GM19099 (cell line): ENCODE measurements at regions not wholly inside any gene's neighbourhood (a gene's known extent, or its start where the extent isn't known, plus 50 kb on each side); places are given as distances from the start of the nearest gene placed in this dataset.

Experiments
- POLR2A ChIP-seq: IDR thresholded peaks from 3 replicates; pipeline ENCODE4 v1.6.1; 2011; ENCODE audit warnings: low read depth; ENCODE audit not compliant: insufficient read length; ENCODE audit errors: extremely low read depth

GRCh38 chr2:128405467-128405900 is 86.8 kb upstream of the HS6ST1 start:
- TF ChIP-seq POLR2A = no peak

- TF ChIP-seq POLR2A = no peak
Observed at GRCh38 chr2:128405981-128406613, 87.4 kb upstream of the HS6ST1 start.

- TF ChIP-seq POLR2A = no peak
Observed at GRCh38 chr2:128406736-128407554, 88.3 kb upstream of the HS6ST1 start.

- no peak for TF ChIP-seq POLR2A
Observed at GRCh38 chr2:128408349-128409305, 90.0 kb upstream of the HS6ST1 start.

- TF ChIP-seq POLR2A = no peak
Observed at GRCh38 chr2:128409326-128410034, 90.8 kb upstream of the HS6ST1 start.

GRCh38 chr2:128410035-128410757 is 91.5 kb upstream of the HS6ST1 start:
- no peak for TF ChIP-seq POLR2A

GRCh38 chr2:128410758-128411215 is 92.1 kb upstream of the HS6ST1 start:
- no peak for TF ChIP-seq POLR2A

GRCh38 chr2:128411431-128411830 is 92.8 kb upstream of the HS6ST1 start:
- TF ChIP-seq POLR2A = no peak

- TF ChIP-seq POLR2A = no peak
Observed at GRCh38 chr2:128412181-128412871, 93.7 kb upstream of the HS6ST1 start.

GRCh38 chr2:128413014-128413717 is 94.5 kb upstream of the HS6ST1 start:
- no peak for TF ChIP-seq POLR2A

GRCh38 chr2:128413718-128414341 is 95.2 kb upstream of the HS6ST1 start:
- no peak for TF ChIP-seq POLR2A

- no peak for TF ChIP-seq POLR2A
Observed at GRCh38 chr2:128414351-128414750, 95.7 kb upstream of the HS6ST1 start.

GRCh38 chr2:128414946-128415778 is 96.5 kb upstream of the HS6ST1 start:
- no peak for TF ChIP-seq POLR2A
